NCI-H82 treated with DMSO at 0.1 percent for 48 hours (cell line): ENCODE measurements at regions not wholly inside any gene's neighbourhood (a gene's known extent, or its start where the extent isn't known, plus 50 kb on each side); places are given as distances from the start of the nearest gene placed in this dataset.
"Not testable (repeated sequence)": the region's sequence is repeated elsewhere in the genome, so short reads cannot be mapped to it uniquely, and the experiment has no call there.

Experiments used
- DNase-seq: peaks from one replicate; lab custom pipeline; 2025; ENCODE audit not compliant: unreplicated experiment; lab: John Stamatoyannopoulos, UW

DNA sequence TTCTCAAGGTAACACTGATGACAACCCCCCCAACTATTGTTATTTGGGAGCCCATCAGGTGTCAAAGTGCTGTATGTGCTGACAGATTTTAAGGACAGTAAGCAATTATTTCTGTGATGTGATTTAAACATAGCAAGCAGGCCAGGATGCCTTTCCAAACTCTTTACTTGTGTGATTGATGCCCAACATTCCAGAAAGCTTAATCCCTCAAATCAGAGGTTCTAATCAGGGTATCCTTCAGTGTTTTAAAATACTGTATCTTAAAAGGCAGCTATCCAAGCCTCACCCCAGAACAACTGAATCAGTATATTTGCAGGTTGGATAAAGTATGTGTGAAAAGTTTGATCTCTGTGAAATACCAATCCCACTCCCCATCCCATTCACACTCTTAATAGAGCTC lies 119.7 kb downstream of the GASK1B start:
- no peak for DNase-seq

DNA sequence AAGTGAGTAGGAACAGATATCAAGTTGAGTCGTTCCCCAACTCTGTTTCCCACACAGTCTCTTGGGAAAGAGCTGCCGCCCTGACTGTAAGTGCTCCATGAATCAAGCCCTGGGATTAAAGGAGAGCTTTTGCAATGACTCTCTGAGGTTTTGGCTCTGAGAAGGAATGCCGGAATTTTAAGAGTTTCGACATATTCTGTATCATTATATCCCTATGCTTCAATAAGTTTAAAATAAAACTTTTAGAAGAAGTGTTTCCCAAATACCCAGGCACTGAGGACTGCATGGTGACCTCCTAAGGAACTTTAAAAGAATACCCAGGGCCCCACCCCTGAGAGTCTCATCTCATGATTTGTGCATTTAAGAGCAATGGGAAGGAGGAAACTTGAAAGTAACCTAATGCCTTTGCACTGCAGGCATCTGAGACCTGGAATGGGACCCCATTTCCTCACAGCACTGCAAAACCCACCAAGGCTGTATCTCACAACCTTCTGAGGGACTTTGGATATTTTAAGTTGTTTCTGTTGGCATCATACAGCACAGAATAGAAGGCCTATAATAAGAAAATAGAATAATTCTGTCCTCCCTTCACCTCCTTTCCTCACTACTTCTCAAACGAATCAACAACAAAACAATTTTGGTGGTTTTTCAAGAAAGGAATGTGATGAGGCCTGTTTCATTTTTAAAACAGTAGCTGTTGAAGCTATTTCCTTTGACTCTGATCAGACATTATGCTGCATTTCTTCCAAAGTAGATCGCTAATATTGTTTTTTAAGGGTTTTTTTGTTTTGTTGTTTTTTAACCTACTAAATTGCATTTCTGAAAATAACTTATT lies 121.2 kb downstream of the GASK1B start:
- no peak for DNase-seq

DNA sequence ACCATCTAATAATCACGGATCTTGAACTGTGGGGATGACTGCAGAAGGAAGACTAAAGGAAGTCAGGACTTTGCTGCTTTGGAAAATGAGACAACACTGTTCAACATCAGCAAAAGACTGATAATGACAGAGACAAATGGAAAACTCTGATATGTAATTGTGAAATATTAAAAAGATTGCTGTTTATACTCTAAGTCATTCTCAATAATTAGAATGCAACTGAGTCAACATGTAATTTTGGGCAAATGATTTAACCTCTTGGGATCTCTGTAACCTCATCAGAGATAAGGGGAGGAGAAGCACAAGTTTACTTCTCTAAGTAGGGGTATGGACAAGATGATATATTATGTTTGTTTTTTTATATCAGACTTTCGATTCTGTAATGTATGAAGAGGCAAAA lies 121.9 kb downstream of the GASK1B start:
- DNase-seq, result no peak

DNA sequence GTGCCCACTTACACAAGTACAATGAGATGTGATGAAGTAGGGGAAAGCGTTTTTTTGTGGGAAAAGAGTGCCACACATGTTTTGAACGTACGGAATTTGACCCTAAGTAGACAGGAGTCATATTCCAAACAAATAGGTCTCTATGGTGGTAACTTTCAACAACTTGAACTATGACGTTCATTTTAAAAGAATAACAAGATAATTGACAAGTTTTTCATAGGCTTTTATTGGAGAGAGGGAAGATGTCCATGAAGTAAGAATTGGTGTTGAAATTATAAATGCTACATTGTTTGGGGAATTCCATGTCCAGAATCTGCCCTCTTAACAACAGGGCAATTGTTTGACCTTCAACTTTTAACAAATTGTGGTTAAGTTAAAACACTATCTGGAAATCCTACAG lies 126.5 kb downstream of the GASK1B start:
- DNase-seq, result no peak

DNA sequence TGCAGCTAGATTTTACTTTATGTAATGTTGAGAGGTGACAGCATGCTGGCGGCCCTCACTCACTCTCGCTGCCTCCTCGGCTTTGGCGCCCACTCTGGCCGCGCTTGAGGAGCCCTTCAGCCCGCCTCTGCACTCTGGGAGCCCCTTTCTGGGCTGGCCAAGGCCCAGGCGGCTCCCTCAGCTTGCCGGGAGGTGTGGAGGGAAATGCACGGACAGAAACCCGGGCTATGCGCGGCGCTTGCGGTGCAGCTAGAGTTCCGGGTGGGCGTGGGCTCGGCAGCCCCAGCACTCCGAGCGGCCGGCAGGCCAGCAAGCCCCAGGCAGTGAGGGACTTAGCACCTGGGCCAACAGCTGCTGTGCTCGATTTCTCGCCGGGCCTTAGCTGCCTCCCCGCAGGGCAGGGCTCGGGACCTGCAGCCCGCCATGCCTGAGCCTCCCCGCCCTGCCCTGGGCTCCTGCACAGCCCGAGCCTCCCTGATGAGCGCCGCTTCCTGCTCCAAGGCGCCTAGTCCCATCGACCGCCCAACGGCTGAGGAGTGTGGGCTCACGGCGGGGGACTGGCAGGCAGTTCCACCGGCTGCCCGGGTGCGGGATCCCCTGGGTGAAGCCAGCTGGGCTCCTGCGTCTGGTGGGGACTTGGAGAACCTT lies 128.7 kb downstream of the GASK1B start:
- DNase-seq, result no peak

DNA sequence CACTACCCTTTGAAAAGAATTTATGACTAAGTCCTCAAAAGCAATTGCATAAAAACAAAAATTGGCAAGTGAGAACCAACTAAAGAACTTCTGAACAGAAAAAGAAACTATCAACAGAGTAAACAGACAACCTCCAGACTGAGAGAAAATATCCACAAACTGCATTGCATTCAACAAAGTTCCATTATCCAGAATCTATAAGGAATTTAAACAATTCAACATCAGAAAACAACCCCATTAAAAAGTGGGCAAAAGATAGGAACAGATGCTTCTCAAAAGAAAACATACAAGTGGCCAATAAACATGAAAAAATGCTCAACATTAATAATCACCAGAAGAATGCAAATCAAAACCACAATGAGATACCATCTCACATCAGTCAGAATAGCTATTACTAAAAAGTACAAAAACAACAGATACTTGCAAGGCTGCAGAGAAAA lies 130.2 kb downstream of the GASK1B start:
- no peak for DNase-seq

DNA sequence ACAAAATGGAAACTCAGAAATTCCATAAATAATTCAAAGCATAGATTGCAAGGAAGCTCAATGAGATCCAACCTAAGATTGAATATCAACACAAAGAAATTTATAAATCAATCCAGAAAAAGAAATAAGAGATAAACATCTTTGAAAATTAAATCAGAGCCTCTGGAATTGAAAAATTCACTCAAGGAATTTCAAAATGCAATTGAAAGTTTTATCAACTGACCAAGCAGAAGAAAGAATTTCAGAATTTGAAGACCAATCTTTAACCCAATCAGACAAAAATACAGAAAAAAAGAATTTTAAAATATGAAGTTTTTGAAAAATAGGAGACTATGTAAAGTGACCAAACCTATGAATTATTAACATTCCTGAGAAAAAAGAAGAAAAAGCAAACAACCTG lies 134.1 kb downstream of the GASK1B start:
- no peak for DNase-seq

DNA sequence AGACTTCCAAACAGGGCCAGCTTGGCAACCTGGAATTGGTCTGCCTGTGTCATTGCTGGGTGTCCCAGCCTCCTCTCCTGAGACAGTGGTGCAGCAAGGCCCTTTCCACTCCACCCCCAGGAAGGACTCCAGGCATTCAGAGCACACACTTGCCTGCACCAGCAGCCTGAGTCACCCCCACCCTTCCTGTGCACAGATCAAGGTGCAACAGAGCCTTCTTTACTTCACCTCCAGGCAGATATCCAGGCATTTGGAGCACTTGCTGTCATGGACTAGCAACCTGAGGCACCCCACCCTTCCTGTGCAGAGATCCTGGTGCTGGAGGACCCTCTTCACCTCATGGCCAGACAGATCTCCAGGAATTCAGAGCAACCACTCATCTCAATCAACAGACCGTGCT lies 135.8 kb downstream of the GASK1B start:
- no peak for DNase-seq

DNA sequence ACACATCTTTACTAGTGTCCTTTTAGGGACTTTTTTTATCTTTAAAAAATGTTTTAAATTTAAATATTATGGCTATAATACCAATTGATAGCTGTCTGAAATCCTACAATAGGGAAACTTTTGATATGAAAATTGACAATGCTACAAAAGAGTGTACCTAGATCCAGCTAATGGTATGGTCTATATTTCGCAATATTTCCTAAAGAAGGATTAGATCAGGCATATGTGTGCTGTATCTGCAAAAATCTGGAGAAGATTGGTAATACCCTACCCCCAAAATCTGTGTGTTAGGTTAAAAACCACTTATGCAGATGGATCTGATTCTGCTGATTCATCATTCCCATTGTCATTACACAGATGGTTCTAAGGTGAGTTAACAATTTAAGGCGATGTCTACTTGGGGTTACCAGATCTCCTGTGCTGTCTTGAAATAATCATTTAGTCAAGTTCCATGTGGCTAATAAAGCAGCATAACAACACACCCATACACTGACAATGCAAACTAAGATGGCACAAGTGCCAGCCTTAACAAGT lies 137.1 kb downstream of the GASK1B start:
- no peak for DNase-seq

DNA sequence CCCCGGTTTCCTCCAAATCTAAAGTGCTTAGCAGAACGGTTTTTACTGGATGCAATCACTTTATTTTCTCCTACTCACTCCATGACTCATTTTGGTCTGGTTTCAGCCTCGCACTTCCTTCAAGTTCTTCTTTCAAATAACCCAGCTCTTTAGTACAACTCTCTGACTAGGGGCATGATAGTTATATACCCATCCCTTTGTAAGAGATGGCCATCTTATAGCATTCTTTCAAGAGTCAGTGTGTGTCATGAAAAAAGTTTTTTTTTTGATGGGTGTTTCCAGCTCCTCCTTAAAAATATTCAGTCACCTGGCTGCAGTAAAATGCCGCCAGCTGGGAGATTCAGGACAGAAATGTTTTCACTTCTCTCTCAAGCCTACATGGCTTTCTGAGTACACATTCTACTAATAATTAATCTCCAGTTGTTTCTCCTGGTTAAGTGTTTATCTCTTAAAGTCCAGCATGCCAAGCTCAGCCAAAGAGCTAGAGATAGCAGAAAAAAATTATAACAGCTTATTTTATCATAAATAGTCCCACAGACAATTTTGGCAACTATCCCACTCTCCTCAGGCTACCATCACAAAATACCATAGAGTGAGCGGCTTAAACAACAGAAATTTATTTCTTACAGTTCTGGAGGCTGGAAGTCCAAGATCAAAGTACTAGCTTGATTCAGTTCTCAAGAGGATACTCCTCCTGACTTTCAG lies 139.3 kb downstream of the GASK1B start:
- DNase-seq, result no peak

DNA sequence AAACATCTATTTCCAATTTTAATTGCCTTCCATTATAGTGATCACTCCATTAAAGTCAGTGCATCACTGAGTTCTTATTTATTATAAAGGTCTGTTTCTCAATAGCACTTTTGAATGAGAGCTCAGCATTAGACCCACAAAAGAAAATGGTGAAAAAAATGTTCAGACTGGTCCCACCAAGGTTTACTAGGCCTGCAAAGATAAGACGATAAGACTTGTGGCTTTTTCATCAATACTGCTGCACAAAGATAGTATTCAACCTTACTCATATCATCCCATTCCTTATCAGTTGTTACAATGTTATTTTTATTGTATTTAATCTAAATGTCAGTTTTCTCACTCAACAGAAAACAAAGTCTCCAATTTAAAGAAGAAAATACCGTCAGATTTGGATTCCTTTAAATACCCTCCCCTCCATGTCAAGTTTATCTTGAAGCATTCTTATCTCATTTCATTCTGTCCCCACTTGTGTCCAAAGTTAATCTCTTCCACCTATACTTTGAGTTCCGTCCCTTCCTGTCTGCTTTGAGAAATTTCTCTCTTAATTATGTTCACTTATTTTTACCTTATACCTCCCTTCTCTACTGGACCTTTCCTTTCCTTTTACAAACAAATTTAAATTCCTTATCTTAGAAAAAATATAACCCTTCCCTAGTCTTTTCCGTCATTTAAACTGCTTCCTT lies 140.0 kb downstream of the GASK1B start:
- no peak for DNase-seq

DNA sequence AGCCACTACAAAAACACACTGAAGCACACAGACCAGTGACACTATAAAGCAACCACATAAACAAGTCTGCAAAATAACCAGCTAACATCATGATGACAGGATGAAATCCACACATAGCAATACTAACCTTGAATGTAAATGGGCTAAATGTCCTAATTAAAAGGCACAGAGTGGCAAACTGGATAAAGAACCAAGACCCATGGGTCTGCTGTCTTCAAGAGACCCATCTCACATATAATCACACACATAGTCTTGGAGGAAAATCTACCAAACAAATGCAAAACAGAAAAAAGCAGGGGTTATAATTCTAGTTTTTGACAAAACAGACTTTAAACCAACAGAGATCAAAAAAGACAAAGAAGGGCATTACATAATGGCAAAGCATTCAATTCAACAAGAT lies 144.4 kb downstream of the GASK1B start:
- not testable (repeated sequence) for DNase-seq

DNA sequence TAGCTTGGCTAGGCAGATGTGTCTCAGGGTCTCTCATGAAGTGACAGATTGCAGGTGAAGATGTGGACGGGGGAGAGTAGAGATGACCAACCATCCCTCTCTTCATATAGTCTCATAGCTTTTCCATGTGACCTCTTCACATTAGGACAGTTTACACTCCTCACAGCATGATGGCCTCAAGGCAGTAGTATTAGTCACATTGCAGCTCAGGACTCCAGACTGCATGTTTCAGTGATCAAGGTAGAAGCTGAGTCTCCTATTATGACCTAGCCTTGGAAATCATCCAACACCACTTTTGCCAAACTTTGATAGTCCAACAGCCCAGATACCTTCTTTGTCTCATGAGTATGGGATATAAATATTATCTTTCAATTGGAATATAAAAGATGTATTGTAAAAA lies 147.7 kb downstream of the GASK1B start:
- no peak for DNase-seq

DNA sequence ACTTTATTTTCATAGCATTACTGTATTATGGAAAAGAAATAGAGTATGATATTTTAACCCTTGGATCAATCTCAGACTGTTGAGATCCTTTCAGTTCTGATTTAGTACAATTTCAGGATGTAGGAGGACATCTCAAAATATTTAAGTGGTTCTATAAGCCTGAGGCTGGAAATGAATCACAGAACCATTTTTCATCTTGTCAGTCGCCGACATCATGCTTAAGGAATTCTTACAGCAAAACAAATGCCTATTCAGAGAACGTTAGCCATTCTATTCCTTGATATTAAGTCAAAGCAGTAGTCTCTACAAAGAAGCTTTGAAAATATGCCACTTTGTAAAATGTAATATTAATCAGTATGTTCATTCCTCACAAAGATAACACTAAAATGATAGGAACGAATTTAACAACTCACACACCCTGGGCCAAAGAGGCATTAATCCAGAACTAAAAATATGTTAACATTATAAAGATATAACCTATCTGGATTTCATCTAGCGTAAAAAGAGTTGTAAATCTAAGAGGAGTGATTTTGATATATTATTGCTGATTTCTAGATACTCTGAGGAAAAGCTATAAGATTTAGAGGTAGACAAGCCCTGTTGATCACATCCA lies 152.0 kb downstream of the GASK1B start:
- DNase-seq, result no peak

DNA sequence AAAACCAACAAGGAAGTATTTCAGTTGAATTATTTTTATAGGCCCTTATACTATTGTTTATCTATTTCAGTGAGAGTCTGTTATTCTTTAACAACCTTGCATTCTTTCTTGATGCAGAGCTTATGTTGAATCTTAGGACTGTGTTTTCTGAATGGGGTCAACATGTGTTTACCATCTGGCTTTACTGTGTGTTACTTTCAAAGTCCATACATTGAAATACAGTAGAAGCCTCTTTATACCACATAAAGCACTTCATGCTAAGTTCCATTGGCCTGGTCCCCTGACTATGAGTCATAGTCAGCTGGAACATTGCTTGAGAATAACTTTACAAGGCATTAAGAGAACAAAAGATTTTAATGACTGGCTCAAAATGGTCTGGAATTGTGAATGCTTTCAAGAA lies 152.6 kb downstream of the GASK1B start:
- DNase-seq, result no peak

DNA sequence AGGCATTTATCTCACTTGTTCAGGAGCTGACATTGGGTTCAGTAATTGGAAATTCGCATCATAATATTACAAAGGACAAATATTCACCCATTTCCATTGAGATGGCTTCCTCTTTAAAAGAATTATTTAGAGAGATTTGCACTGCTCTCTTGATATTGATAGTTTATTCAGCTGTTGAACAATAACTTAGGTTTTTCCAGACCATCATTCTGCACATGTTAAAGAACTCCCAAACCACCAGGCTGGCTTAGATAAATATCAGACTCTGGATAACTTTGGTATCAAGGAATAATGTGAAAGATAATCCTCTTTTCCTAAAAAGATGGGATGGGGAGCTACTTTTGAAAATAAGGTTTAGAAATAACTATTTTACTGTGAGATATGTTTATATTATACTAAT lies 154.0 kb downstream of the GASK1B start:
- no peak for DNase-seq

DNA sequence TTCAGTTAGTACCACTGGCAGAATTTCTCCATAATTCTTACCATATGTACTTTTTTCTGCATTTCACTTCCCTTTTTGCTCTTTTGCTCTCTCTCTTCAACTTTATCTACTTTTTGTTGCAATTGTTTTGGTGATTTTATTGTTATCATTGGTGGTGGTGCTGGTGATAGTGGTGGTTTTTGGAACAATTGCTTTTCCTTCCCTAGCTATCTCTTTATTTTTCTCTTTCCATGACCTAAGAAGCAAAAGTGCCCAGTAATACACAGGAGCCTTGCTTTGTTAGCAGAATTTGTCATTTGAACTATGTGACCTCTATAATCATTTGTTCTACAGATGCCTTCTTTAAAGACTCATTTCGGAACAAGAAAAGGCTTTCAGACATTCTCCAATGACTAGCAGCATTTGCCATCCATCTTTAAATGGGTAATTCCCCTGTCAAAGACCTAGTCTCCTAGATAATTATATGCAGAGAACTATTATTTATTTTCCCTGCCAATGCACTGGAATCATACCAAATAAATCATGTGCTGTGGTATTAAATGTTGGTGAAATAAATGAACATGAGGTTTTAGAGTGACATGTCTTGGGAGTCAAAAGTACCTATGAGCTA lies 154.5 kb downstream of the GASK1B start:
- DNase-seq, result no peak

DNA sequence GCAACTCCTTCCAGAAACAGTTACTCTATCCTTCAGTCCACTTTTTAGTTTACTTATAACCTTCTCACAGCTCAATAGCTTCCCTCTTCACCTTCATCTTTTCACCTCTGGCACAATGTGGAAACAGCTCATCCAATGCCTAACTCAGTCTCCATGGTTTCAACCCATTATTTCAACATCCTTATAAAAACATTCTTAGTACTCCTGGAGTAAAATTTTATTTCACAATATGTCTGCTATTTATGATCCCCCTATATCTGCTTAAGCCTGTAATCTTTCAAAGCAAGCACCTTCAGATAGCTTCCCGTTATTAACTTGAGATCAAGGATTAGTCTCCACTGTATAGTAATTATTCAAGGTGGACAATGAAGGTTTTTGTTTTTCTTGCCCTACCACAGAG lies 156.3 kb downstream of the GASK1B start:
- no peak for DNase-seq

DNA sequence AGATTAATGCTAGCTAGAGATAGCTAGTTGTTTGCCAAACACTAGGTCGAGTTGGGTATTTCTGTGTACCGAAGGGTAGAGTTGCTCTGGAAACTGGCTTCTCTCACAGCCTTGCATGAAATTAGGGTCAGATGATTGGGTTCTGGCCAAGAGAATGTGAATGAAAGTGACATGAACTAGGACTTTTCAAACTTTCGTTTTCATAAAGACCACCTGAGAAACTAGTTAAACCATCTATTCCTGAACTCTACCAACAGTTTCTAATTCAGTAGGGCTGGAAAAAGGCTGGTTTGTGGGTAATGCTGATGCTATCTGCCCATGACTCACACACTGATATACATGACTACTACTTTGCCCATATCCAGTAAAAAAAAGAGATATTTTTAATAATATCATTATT lies 157.6 kb downstream of the GASK1B start:
- no peak for DNase-seq

DNA sequence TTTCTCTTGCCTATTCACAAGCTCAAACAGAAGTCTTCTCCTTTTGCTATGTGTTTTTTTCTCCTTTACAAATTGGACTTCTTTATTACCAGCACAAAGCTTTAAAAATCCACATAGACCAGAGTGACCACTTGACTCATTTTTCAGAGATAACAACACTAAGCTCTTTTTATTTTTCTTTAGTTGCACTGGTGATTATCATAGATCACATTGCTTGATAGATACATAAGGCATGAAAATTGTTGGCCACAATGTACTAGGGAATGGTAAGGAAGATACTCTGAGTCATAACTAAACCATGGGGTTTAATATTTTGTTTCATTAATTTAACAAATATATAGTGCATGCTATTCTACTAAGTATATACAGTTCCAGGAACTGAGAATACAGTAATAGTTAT lies 159.0 kb downstream of the GASK1B start:
- DNase-seq, result no peak
